ENCODE measurements at regions not wholly inside any gene's neighbourhood (a gene's known extent, or its start where the extent isn't known, plus 50 kb on each side); places are given as distances from the start of the nearest gene placed in this dataset.

- Mint-ChIP-seq H3K4me1 (ENCODE audit: unreplicated experiment) (peaks cover 10% of the 10 kb centered on the region), H3K27ac (ENCODE audit: unreplicated experiment) (no peak overlapping the region), H3K4me3 (ENCODE audit: unreplicated experiment) (no peak overlapping the region), H3K27me3 (ENCODE audit: unreplicated experiment) (peaks cover 11% of the 10 kb centered on the region), H3K9me3 (ENCODE audit: unreplicated experiment) (no peaks in the 10 kb centered on the region), H3K36me3 (ENCODE audit: low read depth, unreplicated experiment) (no peaks in the 10 kb centered on the region)
- TF ChIP-seq CTCF (IDR thresholded peaks at IDR 0.05; ENCODE audit: unreplicated experiment): no peak
- no peak for DNase-seq (ENCODE audit: low spot score)
Observed at GRCh38 chr6:41404182-41404845, 68.9 kb downstream of the NCR2 start.

- TF ChIP-seq CTCF (IDR thresholded peaks at IDR 0.05; ENCODE audit: unreplicated experiment): no peak
- H3K9me3 Mint-ChIP-seq (ENCODE audit: unreplicated experiment): no peaks in the 10 kb centered on the region
- DNase-seq (ENCODE audit: low spot score): no peak
- H3K4me3 Mint-ChIP-seq (ENCODE audit: unreplicated experiment): no peak overlapping the region
- H3K4me1 Mint-ChIP-seq (ENCODE audit: unreplicated experiment): peaks cover 10% of the 10 kb centered on the region
- H3K27me3 Mint-ChIP-seq (ENCODE audit: unreplicated experiment): peaks cover 17% of the 10 kb centered on the region
- H3K36me3 Mint-ChIP-seq (ENCODE audit: low read depth, unreplicated experiment): no peaks in the 10 kb centered on the region
- no peak overlapping the region for H3K27ac Mint-ChIP-seq (ENCODE audit: unreplicated experiment)
Observed at GRCh38 chr6:41405941-41406727, 70.7 kb downstream of the NCR2 start.

GRCh38 chr6:41406728-41407489 lies 71.5 kb downstream of the NCR2 start:
- H3K27me3 Mint-ChIP-seq (ENCODE audit: unreplicated experiment): peaks cover 18% of the 10 kb centered on the region
- DNase-seq (ENCODE audit: low spot score): no peak

GRCh38 chr6:41408576-41408975 lies 73.2 kb downstream of the NCR2 start:
- H3K27me3 Mint-ChIP-seq (ENCODE audit: unreplicated experiment): peaks cover 23% of the 10 kb centered on the region

More at GRCh38 chr6:41406728-41407489, 71.5 kb downstream of the NCR2 start:
- Mint-ChIP-seq H3K4me3 (ENCODE audit: unreplicated experiment) (no peak overlapping the region), H3K9me3 (ENCODE audit: unreplicated experiment) (no peaks in the 10 kb centered on the region), H3K36me3 (ENCODE audit: low read depth, unreplicated experiment) (no peaks in the 10 kb centered on the region), H3K4me1 (ENCODE audit: unreplicated experiment) (peaks cover 10% of the 10 kb centered on the region), H3K27ac (ENCODE audit: unreplicated experiment) (no peak overlapping the region)
- TF ChIP-seq CTCF (IDR thresholded peaks at IDR 0.05; ENCODE audit: unreplicated experiment): no peak

More at GRCh38 chr6:41408576-41408975, 73.2 kb downstream of the NCR2 start:
- Mint-ChIP-seq H3K36me3 (ENCODE audit: low read depth, unreplicated experiment) (no peaks in the 10 kb centered on the region), H3K27ac (ENCODE audit: unreplicated experiment) (no peak overlapping the region), H3K4me1 (ENCODE audit: unreplicated experiment) (peaks cover 10% of the 10 kb centered on the region), H3K4me3 (ENCODE audit: unreplicated experiment) (no peak overlapping the region), H3K9me3 (ENCODE audit: unreplicated experiment) (no peaks in the 10 kb centered on the region)
- TF ChIP-seq CTCF (IDR thresholded peaks at IDR 0.05; ENCODE audit: unreplicated experiment): no peak
- no peak for DNase-seq (ENCODE audit: low spot score)

Data from endothelial cell (in vitro differentiated cells).